ENCODE measurements at regions not wholly inside any gene's neighbourhood (a gene's known extent, or its start where the extent isn't known, plus 50 kb on each side); places are given as distances from the start of the nearest gene placed in this dataset.

DNA sequence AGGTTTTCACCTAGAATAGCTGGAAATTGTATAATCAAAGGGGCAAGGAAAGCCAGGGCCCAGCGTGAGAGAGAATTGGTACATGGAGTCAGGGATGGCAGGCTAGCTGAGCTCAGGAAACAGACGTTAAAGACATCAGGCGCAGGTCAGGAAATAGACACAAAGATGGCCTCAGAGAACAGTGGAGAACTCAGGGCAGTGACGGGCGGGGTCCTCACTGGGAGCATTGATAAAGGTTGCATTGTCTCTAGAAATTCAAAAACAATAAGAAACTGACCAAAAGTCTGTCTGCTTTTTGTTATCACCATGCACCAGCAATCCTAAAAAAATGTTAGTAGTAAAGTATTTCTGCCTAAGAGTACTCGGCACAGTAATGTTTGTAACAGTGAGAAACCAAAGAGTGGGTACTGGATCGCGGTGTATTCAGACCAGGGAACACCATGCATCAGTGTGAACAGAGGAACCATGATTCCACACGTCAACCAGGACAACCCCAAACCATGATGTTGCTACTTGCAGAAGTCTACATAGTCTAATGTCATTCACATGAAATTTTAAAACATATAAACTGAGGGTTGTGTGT is 81.9 kb upstream of the AUTS2 start:
- peaks cover 9% of the 10 kb centered on the region for H3K27me3 Mint-ChIP-seq
- no peak overlapping the region for H3K4me3 Mint-ChIP-seq
- peaks cover 9% of the 10 kb centered on the region for H3K4me1 Mint-ChIP-seq (ENCODE audit: unreplicated experiment)
- H3K36me3 Mint-ChIP-seq: no peaks in the 10 kb centered on the region
- DNase-seq (ENCODE audit: extremely low spot score, unreplicated experiment): no peak
- TF ChIP-seq, protein P1, sequence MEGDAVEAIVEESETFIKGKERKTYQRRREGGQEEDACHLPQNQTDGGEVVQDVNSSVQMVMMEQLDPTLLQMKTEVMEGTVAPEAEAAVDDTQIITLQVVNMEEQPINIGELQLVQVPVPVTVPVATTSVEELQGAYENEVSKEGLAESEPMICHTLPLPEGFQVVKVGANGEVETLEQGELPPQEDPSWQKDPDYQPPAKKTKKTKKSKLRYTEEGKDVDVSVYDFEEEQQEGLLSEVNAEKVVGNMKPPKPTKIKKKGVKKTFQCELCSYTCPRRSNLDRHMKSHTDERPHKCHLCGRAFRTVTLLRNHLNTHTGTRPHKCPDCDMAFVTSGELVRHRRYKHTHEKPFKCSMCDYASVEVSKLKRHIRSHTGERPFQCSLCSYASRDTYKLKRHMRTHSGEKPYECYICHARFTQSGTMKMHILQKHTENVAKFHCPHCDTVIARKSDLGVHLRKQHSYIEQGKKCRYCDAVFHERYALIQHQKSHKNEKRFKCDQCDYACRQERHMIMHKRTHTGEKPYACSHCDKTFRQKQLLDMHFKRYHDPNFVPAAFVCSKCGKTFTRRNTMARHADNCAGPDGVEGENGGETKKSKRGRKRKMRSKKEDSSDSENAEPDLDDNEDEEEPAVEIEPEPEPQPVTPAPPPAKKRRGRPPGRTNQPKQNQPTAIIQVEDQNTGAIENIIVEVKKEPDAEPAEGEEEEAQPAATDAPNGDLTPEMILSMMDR (conservative IDR thresholded peaks at IDR 0.05): no peak
- no peaks in the 10 kb centered on the region for H3K9me3 Mint-ChIP-seq
- H3K27ac Mint-ChIP-seq: no peak overlapping the region

DNA sequence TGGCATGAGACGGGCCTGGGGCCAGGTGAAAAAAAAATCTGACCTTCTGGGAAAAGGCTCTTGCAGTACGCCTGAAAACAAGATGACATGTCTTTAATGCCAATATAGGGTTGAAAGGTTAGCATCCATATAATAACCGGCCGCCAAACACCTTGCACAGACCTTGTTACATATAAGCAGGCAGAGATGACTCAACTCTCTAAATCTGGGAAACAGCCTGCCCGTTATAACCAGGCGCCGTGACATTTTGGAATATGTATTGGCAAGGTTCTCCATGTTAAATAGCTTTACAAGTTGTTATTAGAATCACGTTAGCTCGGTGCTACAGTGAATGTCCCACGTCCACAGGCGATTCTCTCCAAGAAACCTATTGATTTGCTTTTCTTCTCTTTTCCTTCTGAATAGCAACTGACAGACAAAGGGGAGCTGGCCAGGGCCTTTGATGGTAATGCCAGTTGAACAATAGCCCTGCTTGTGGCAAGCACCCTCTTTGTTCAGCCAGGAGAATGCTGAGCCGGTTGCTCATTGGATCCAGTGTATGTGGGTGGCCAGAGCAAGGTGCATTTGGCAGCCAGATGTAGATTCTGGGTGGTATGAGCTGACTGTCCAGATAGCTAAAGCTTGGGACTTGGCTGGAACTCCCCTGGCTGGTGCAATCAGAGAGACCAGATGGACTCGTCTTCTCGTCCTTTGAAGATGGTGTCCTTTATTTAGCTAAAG is 80.1 kb upstream of the AUTS2 start:
- H3K27me3 Mint-ChIP-seq: peaks cover 12% of the 10 kb centered on the region
- peaks cover 9% of the 10 kb centered on the region for H3K4me1 Mint-ChIP-seq (ENCODE audit: unreplicated experiment)
- H3K27ac Mint-ChIP-seq: no peak overlapping the region

GRCh38 chr7:69518705-69519077 is 79.6 kb upstream of the AUTS2 start:
- Mint-ChIP-seq H3K27me3 (peaks cover 12% of the 10 kb centered on the region), H3K9me3 (no peaks in the 10 kb centered on the region), H3K27ac (no peak overlapping the region), H3K4me3 (no peak overlapping the region), H3K36me3 (no peaks in the 10 kb centered on the region), H3K4me1 (ENCODE audit: unreplicated experiment) (peaks cover 9% of the 10 kb centered on the region)
- no peak for DNase-seq (ENCODE audit: extremely low spot score, unreplicated experiment)
- TF ChIP-seq, protein P1 (conservative IDR thresholded peaks at IDR 0.05): no peak

More for the DNA sequence above, 80.1 kb upstream of the AUTS2 start:
- DNase-seq (ENCODE audit: extremely low spot score, unreplicated experiment): no peak
- Mint-ChIP-seq H3K36me3 (no peaks in the 10 kb centered on the region), H3K4me3 (no peak overlapping the region), H3K9me3 (no peaks in the 10 kb centered on the region)
- TF ChIP-seq, protein P1 (conservative IDR thresholded peaks at IDR 0.05): no peak

- H3K4me3 Mint-ChIP-seq: no peak overlapping the region
- H3K27ac Mint-ChIP-seq: no peak overlapping the region
- TF ChIP-seq, protein P1 (conservative IDR thresholded peaks at IDR 0.05): no peak
- DNase-seq (ENCODE audit: extremely low spot score, unreplicated experiment): no peak
- peaks cover 4% of the 10 kb centered on the region for H3K4me1 Mint-ChIP-seq (ENCODE audit: unreplicated experiment)
- no peaks in the 10 kb centered on the region for H3K36me3 Mint-ChIP-seq
- H3K9me3 Mint-ChIP-seq: no peaks in the 10 kb centered on the region
- peaks cover 1% of the 10 kb centered on the region for H3K27me3 Mint-ChIP-seq
Measured at GRCh38 chr7:69526570-69526969, 71.7 kb upstream of the AUTS2 start.

- no peak overlapping the region for H3K27ac Mint-ChIP-seq
- peaks cover 4% of the 10 kb centered on the region for H3K4me1 Mint-ChIP-seq (ENCODE audit: unreplicated experiment)
- DNase-seq (ENCODE audit: extremely low spot score, unreplicated experiment): no peak
- TF ChIP-seq, protein P1 (conservative IDR thresholded peaks at IDR 0.05): no peak
- no peaks in the 10 kb centered on the region for H3K36me3 Mint-ChIP-seq
- H3K4me3 Mint-ChIP-seq: no peak overlapping the region
- H3K27me3 Mint-ChIP-seq: peaks cover under 1% of the 10 kb centered on the region
- no peaks in the 10 kb centered on the region for H3K9me3 Mint-ChIP-seq
Measured at GRCh38 chr7:69527706-69528105, 70.6 kb upstream of the AUTS2 start.

Data from type B pancreatic cell (in vitro differentiated cells).